H1 (cell line): ENCODE measurements at regions not wholly inside any gene's neighbourhood (a gene's known extent, or its start where the extent isn't known, plus 50 kb on each side); places are given as distances from the start of the nearest gene placed in this dataset.

Experiments used
- EGR1 ChIP-seq: IDR thresholded peaks from 2 replicates; pipeline ENCODE4 v1.6.1; 2011; ENCODE audit warnings: low read depth, low read length, borderline replicate concordance
- HDAC6 ChIP-seq: IDR thresholded peaks from one replicate; pipeline ENCODE4 v1.7.1; 2012; ENCODE audit warnings: low read depth, mild to moderate bottlenecking, inconsistent platforms, low read length, moderate library complexity
- TF ChIP-seq, protein P1 (sequence below): fragments of 300-600 bp; sonication (generic); IDR thresholded peaks from 2 replicates; pipeline ENCODE4 v1.7.1; 2012; ENCODE audit warnings: low read length, moderate library complexity, mild to moderate bottlenecking, inconsistent platforms; ENCODE audit not compliant: insufficient replicate concordance

GRCh38 chr6:45739058-45739457 lies 276.6 kb downstream of the CLIC5 start (continued):
- no peak for TF ChIP-seq EGR1
- TF ChIP-seq, protein P1, sequence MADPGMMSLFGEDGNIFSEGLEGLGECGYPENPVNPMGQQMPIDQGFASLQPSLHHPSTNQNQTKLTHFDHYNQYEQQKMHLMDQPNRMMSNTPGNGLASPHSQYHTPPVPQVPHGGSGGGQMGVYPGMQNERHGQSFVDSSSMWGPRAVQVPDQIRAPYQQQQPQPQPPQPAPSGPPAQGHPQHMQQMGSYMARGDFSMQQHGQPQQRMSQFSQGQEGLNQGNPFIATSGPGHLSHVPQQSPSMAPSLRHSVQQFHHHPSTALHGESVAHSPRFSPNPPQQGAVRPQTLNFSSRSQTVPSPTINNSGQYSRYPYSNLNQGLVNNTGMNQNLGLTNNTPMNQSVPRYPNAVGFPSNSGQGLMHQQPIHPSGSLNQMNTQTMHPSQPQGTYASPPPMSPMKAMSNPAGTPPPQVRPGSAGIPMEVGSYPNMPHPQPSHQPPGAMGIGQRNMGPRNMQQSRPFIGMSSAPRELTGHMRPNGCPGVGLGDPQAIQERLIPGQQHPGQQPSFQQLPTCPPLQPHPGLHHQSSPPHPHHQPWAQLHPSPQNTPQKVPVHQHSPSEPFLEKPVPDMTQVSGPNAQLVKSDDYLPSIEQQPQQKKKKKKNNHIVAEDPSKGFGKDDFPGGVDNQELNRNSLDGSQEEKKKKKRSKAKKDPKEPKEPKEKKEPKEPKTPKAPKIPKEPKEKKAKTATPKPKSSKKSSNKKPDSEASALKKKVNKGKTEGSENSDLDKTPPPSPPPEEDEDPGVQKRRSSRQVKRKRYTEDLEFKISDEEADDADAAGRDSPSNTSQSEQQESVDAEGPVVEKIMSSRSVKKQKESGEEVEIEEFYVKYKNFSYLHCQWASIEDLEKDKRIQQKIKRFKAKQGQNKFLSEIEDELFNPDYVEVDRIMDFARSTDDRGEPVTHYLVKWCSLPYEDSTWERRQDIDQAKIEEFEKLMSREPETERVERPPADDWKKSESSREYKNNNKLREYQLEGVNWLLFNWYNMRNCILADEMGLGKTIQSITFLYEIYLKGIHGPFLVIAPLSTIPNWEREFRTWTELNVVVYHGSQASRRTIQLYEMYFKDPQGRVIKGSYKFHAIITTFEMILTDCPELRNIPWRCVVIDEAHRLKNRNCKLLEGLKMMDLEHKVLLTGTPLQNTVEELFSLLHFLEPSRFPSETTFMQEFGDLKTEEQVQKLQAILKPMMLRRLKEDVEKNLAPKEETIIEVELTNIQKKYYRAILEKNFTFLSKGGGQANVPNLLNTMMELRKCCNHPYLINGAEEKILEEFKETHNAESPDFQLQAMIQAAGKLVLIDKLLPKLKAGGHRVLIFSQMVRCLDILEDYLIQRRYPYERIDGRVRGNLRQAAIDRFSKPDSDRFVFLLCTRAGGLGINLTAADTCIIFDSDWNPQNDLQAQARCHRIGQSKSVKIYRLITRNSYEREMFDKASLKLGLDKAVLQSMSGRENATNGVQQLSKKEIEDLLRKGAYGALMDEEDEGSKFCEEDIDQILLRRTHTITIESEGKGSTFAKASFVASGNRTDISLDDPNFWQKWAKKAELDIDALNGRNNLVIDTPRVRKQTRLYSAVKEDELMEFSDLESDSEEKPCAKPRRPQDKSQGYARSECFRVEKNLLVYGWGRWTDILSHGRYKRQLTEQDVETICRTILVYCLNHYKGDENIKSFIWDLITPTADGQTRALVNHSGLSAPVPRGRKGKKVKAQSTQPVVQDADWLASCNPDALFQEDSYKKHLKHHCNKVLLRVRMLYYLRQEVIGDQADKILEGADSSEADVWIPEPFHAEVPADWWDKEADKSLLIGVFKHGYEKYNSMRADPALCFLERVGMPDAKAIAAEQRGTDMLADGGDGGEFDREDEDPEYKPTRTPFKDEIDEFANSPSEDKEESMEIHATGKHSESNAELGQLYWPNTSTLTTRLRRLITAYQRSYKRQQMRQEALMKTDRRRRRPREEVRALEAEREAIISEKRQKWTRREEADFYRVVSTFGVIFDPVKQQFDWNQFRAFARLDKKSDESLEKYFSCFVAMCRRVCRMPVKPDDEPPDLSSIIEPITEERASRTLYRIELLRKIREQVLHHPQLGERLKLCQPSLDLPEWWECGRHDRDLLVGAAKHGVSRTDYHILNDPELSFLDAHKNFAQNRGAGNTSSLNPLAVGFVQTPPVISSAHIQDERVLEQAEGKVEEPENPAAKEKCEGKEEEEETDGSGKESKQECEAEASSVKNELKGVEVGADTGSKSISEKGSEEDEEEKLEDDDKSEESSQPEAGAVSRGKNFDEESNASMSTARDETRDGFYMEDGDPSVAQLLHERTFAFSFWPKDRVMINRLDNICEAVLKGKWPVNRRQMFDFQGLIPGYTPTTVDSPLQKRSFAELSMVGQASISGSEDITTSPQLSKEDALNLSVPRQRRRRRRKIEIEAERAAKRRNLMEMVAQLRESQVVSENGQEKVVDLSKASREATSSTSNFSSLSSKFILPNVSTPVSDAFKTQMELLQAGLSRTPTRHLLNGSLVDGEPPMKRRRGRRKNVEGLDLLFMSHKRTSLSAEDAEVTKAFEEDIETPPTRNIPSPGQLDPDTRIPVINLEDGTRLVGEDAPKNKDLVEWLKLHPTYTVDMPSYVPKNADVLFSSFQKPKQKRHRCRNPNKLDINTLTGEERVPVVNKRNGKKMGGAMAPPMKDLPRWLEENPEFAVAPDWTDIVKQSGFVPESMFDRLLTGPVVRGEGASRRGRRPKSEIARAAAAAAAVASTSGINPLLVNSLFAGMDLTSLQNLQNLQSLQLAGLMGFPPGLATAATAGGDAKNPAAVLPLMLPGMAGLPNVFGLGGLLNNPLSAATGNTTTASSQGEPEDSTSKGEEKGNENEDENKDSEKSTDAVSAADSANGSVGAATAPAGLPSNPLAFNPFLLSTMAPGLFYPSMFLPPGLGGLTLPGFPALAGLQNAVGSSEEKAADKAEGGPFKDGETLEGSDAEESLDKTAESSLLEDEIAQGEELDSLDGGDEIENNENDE: no peak
- TF ChIP-seq HDAC6: no peak
